HEK293T (cell line): ENCODE measurements at regions not wholly inside any gene's neighbourhood (a gene's known extent, or its start where the extent isn't known, plus 50 kb on each side); places are given as distances from the start of the nearest gene placed in this dataset.

Source experiments
- CTCF ChIA-PET: fragments of 350-600 bp; formaldehyde crosslinking; extraction: SDS; loops from one replicate; lab custom pipeline; 2021; ENCODE audit warnings: antibody characterized with exemption, inconsistent platforms; lab: Yijun Ruan, JAX
- POLR2A ChIA-PET: fragments of 350-600 bp; formaldehyde crosslinking; extraction: SDS; loops from one replicate; lab custom pipeline; 2020; ENCODE audit warnings: antibody characterized with exemption, inconsistent platforms; lab: Yijun Ruan, JAX
- DNase-seq: peaks from one replicate; pipeline ENCODE4 v3.0.0; 2012; ENCODE audit warnings: mixed read lengths; ENCODE audit errors: extremely low spot score
- ARNT ChIP-seq: fragments of 450-650 bp; IDR thresholded peaks from 2 replicates; pipeline ENCODE4 v1.6.1; 2017; ENCODE audit warnings: mild to moderate bottlenecking
- BHLHE40 ChIP-seq: fragments of 450-650 bp; IDR thresholded peaks from 2 replicates; pipeline ENCODE4 v1.6.1; 2016; ENCODE audit warnings: mild to moderate bottlenecking, moderate library complexity, borderline replicate concordance
- CTBP1 ChIP-seq: fragments of 450-650 bp; IDR thresholded peaks from 2 replicates; pipeline ENCODE4 v1.6.1; 2016; ENCODE audit warnings: borderline replicate concordance
- ELF4 ChIP-seq: fragments of 450-650 bp; IDR thresholded peaks from 2 replicates; pipeline ENCODE4 v1.6.1; 2017; ENCODE audit warnings: antibody characterized with exemption
- FOXA1 ChIP-seq: fragments of 450-650 bp; IDR thresholded peaks from 2 replicates; pipeline ENCODE4 v1.6.1; 2016; ENCODE audit warnings: mild to moderate bottlenecking
- FOXK2 ChIP-seq: fragments of 450-650 bp; IDR thresholded peaks from 2 replicates; pipeline ENCODE4 v1.6.1; 2016; ENCODE audit warnings: mild to moderate bottlenecking
- FOXM1 ChIP-seq: fragments of 450-650 bp; IDR thresholded peaks from 2 replicates; pipeline ENCODE4 v1.6.1; 2017; ENCODE audit warnings: mild to moderate bottlenecking, borderline replicate concordance
- HDGF ChIP-seq: fragments of 450-650 bp; IDR thresholded peaks from 2 replicates; pipeline ENCODE4 v1.6.1; 2017; ENCODE audit warnings: antibody characterized with exemption, borderline replicate concordance
- L3MBTL2 ChIP-seq: fragments of 450-650 bp; conservative IDR thresholded peaks from 2 replicates; pipeline ENCODE4 v1.6.1; 2016; ENCODE audit warnings: mild to moderate bottlenecking
- LEF1 ChIP-seq: fragments of 450-650 bp; IDR thresholded peaks from 2 replicates; pipeline ENCODE4 v1.6.1; 2017; ENCODE audit warnings: mild to moderate bottlenecking, borderline replicate concordance
- NFRKB ChIP-seq: fragments of 450-650 bp; IDR thresholded peaks from 2 replicates; pipeline ENCODE4 v1.6.1; 2016; ENCODE audit warnings: mild to moderate bottlenecking, moderate library complexity
- PKNOX1 ChIP-seq: fragments of 450-650 bp; IDR thresholded peaks from 2 replicates; pipeline ENCODE4 v1.6.1; 2016
- SP1 ChIP-seq: fragments of 450-650 bp; IDR thresholded peaks from 2 replicates; pipeline ENCODE4 v1.6.1; 2017
- SUZ12 ChIP-seq: fragments of 450-650 bp; IDR thresholded peaks from 2 replicates; pipeline ENCODE4 v1.6.1; 2016; ENCODE audit warnings: mild to moderate bottlenecking
- TARDBP ChIP-seq: fragments of 450-650 bp; IDR thresholded peaks from 2 replicates; pipeline ENCODE4 v1.6.1; 2016
- ZNF384 ChIP-seq: fragments of 450-650 bp; IDR thresholded peaks from 2 replicates; pipeline ENCODE4 v1.6.1; 2016

GRCh38 chr2:118772487-118773200 is 74.8 kb downstream of the EN1 start:
- TF ChIP-seq FOXK2 (no peak), FOXM1 (no peak), BHLHE40 (no peak), ELF4 (no peak), LEF1 (no peak), SP1 (no peak), PKNOX1 (no peak), HDGF (no peak), ARNT (no peak), TARDBP (no peak), NFRKB (no peak), FOXA1 (no peak), SUZ12 (no peak), ZNF384 (no peak), L3MBTL2 (no peak), CTBP1 (no peak)
- ChIA-PET CTCF (no interaction called here), POLR2A (no interaction called here)
- DNase-seq = no peak

GRCh38 chr2:118769707-118770400 is 77.6 kb downstream of the EN1 start:
- no peak for DNase-seq
- TF ChIP-seq FOXK2 (no peak), ELF4 (no peak), SP1 (no peak), BHLHE40 (no peak), CTBP1 (no peak), ARNT (no peak), HDGF (no peak), PKNOX1 (no peak), FOXA1 (no peak), SUZ12 (no peak), FOXM1 (no peak), L3MBTL2 (no peak), ZNF384 (no peak)
- ChIA-PET POLR2A (no interaction called here), CTCF (no interaction called here)

GRCh38 chr2:118766871-118767270 is 80.6 kb downstream of the EN1 start:
- DNase-seq = no peak
- TF ChIP-seq TARDBP (no peak), HDGF (no peak), SP1 (no peak), ARNT (no peak), NFRKB (no peak), BHLHE40 (no peak), FOXM1 (no peak), FOXK2 (no peak), LEF1 (no peak), FOXA1 (no peak), ELF4 (no peak), L3MBTL2 (no peak), SUZ12 (no peak), CTBP1 (no peak)
- ChIA-PET POLR2A (no interaction called here), CTCF (no interaction called here)

- POLR2A ChIA-PET = no interaction called here
Observed at GRCh38 chr2:118764855-118765254, 82.6 kb downstream of the EN1 start.

GRCh38 chr2:118763797-118764196 is 83.7 kb downstream of the EN1 start:
- POLR2A ChIA-PET = no interaction called here
- TF ChIP-seq FOXM1 (no peak), PKNOX1 (no peak), ARNT (no peak), L3MBTL2 (no peak), FOXK2 (no peak), ELF4 (no peak), NFRKB (no peak), CTBP1 (no peak), ZNF384 (no peak), SUZ12 (no peak), HDGF (no peak), FOXA1 (no peak), BHLHE40 (no peak)
- CTCF ChIA-PET = no interaction called here
- DNase-seq = peak; percentile 51

More at GRCh38 chr2:118764855-118765254, 82.6 kb downstream of the EN1 start:
- TF ChIP-seq HDGF (no peak), TARDBP (no peak), LEF1 (no peak), CTBP1 (no peak)
- no peak for DNase-seq
- CTCF ChIA-PET = no interaction called here
